Keratinocyte (primary cell): ENCODE measurements at regions not wholly inside any gene's neighbourhood (a gene's known extent, or its start where the extent isn't known, plus 50 kb on each side); places are given as distances from the start of the nearest gene placed in this dataset.

Source experiments
- DNase-seq: peaks from one replicate; pipeline ENCODE4 v3.0.0-alpha.2; 2011; ENCODE audit warnings: low read depth, missing footprints, low spot score
- FAIRE-seq: peaks from 2 replicates; lab custom pipeline; 2011; peaks lifted over from hg19 to GRCh38; lab: Jason Lieb, UNC
- H2AFZ ChIP-seq: 2 replicates; pipeline ENCODE4 v1.6.0; 2012; ENCODE audit warnings: low read length, control low read depth, inconsistent platforms; ENCODE audit not compliant: control insufficient read depth
- H3K27ac ChIP-seq: 2 replicates; pipeline ENCODE4 v1.5.1; 2011; ENCODE audit warnings: low read length; ENCODE audit not compliant: control insufficient read depth, insufficient read depth
- H3K27me3 ChIP-seq: 3 replicates; pipeline ENCODE4 v1.6.0; 2011; ENCODE audit warnings: low read length; ENCODE audit not compliant: control insufficient read depth, insufficient read depth; ENCODE audit errors: extremely low read depth
- H3K36me3 ChIP-seq, 2 experiments: 2 replicates in 1 of 2; 3 replicates in 1 of 2; pipeline ENCODE4 v1.5.1; 2011; ENCODE audit warnings: low read length in 2 of 2, mild to moderate bottlenecking in 1 of 2; ENCODE audit not compliant: control insufficient read depth in 2 of 2, insufficient read depth in 2 of 2; ENCODE audit errors: extremely low read depth in 1 of 2
- H3K4me1 ChIP-seq: 3 replicates; pipeline ENCODE4 v1.5.1; 2011; ENCODE audit warnings: low read length; ENCODE audit not compliant: control insufficient read depth, insufficient read depth; ENCODE audit errors: extremely low read depth
- H3K4me2 ChIP-seq: 3 replicates; pipeline ENCODE4 v1.6.0; 2011; ENCODE audit warnings: low read depth, low read length; ENCODE audit not compliant: control insufficient read depth, insufficient read depth; ENCODE audit errors: extremely low read depth
- H3K4me3 ChIP-seq, 3 experiments: fragments of 200-600 bp in 1 of 3; sonication (generic) in 1 of 3; 2 replicates in 2 of 3; 3 replicates in 1 of 3; pipeline ENCODE4 v1.5.1; 2011 to 2016; ENCODE audit warnings: low read length in 3 of 3, mild to moderate bottlenecking in 3 of 3, control low read depth in 2 of 3, inconsistent platforms in 1 of 3, low read depth in 1 of 3, mixed read lengths in 1 of 3, mixed run types in 1 of 3, moderate library complexity in 1 of 3; ENCODE audit not compliant: control insufficient read depth in 2 of 3, insufficient read depth in 2 of 3; ENCODE audit errors: extremely low read depth in 1 of 3
- H3K79me2 ChIP-seq: 2 replicates; pipeline ENCODE4 v1.6.0; 2012; ENCODE audit warnings: low read length; ENCODE audit not compliant: control insufficient read depth, insufficient read depth
- H3K9ac ChIP-seq: 3 replicates; pipeline ENCODE4 v1.6.0; 2011; ENCODE audit warnings: low read length; ENCODE audit not compliant: control insufficient read depth, insufficient read depth; ENCODE audit errors: extremely low read depth
- H3K9me1 ChIP-seq: 3 replicates; pipeline ENCODE4 v1.6.0; 2011; ENCODE audit warnings: low read length; ENCODE audit not compliant: control insufficient read depth, insufficient read depth; ENCODE audit errors: extremely low read depth
- H3K9me3 ChIP-seq: 2 replicates; pipeline ENCODE4 v1.5.1; 2012; ENCODE audit warnings: low read depth, low read length; ENCODE audit not compliant: control insufficient read depth
- H4K20me1 ChIP-seq: 3 replicates; pipeline ENCODE4 v1.6.0; 2011; ENCODE audit warnings: low read length; ENCODE audit not compliant: control insufficient read depth, insufficient read depth; ENCODE audit errors: extremely low read depth
- CTCF ChIP-seq, 3 experiments: IDR thresholded peaks in 1 of 3; conservative IDR thresholded peaks in 1 of 3; optimal IDR thresholded peaks in 1 of 3; 2 replicates in 2 of 3; 3 replicates in 1 of 3; pipeline versions ENCODE3 to v1.5.1; 2011; ENCODE audit warnings: low read length in 3 of 3, mild to moderate bottlenecking in 3 of 3, moderate library complexity in 2 of 3, control low read depth in 1 of 3, inconsistent platforms in 1 of 3; ENCODE audit not compliant: insufficient read depth in 2 of 3; ENCODE audit errors: extremely low read depth in 1 of 3
- EZH2 ChIP-seq: IDR thresholded peaks from one replicate; pipeline ENCODE4 v1.6.1; 2012; ENCODE audit warnings: inconsistent platforms, mild to moderate bottlenecking, low read length, moderate library complexity
- dilution Hi-C: fragments of 300-500 bp; cut with MboI; formaldehyde crosslinking; loops from one replicate; pipeline ENCODE4 v1.7.0; 2020; ENCODE audit warnings: low sequenced_read_pairs; ENCODE audit not compliant: extremely low pct_ligation_motif_present

DNA sequence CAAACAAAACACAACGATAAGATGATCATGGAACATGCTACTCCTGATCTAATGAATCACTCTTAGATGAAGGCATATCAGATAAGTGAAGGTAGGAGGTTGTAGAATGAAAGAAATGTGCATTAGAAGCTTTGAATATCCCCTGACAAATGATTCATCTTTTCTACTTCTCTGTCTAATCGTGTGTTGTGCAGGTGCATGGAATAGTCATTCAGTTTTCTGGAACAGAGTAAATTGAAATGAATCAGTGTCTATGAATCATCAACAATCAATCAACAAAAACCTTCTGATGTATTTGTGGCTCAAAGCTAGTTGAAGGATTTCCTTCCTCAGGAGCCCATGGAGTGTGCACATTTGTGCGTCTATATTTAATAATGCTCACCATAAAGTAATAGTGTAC lies 1290.4 kb upstream of the PCDH20 start:
- TF ChIP-seq EZH2 (no peak), CTCF (optimal IDR thresholded peaks at IDR 0.05 in 1 of 3, IDR thresholded peaks at IDR 0.05 in 1 of 3, conservative IDR thresholded peaks at IDR 0.05 in 1 of 3; ENCODE audit: extremely low read depth in 1 of 3, insufficient read depth in 2 of 3, low read length in 3 of 3) (no peak)
- DNase-seq (no peak), FAIRE-seq (no peak)
- H3K36me3 ChIP-seq = no peaks in the 10 kb centered on the region
- no peaks in the 10 kb centered on the region for H3K9me3 ChIP-seq
- no peak overlapping the region for H2AFZ ChIP-seq
- no peaks in the 10 kb centered on the region for H3K79me2 ChIP-seq
- H3K9me1 ChIP-seq = no peaks in the 10 kb centered on the region
- no peaks in the 10 kb centered on the region for H3K27me3 ChIP-seq
- no peaks in the 10 kb centered on the region for H3K4me1 ChIP-seq
- no peak overlapping the region for H3K4me2 ChIP-seq
- no peaks in the 10 kb centered on the region for H4K20me1 ChIP-seq
- H3K4me3 ChIP-seq = no peak overlapping the region
- H3K27ac ChIP-seq = no peak overlapping the region
- dilution Hi-C loops = no loop called here
- no peak overlapping the region for H3K9ac ChIP-seq

- no peaks in the 10 kb centered on the region for H3K27me3 ChIP-seq
- H2AFZ ChIP-seq = no peak overlapping the region
- no peaks in the 10 kb centered on the region for H3K36me3 ChIP-seq
- no peak for FAIRE-seq
- dilution Hi-C loops = no loop called here
- no peaks in the 10 kb centered on the region for H3K4me1 ChIP-seq
- no peaks in the 10 kb centered on the region for H3K79me2 ChIP-seq
- no peak overlapping the region for H3K27ac ChIP-seq
- H3K9ac ChIP-seq = no peak overlapping the region
- TF ChIP-seq EZH2 (no peak), CTCF (optimal IDR thresholded peaks at IDR 0.05 in 1 of 3, IDR thresholded peaks at IDR 0.05 in 1 of 3, conservative IDR thresholded peaks at IDR 0.05 in 1 of 3; ENCODE audit: extremely low read depth in 1 of 3, insufficient read depth in 2 of 3, low read length in 3 of 3) (no peak)
- H3K9me3 ChIP-seq = no peaks in the 10 kb centered on the region
- no peak for DNase-seq
- H3K4me2 ChIP-seq = no peak overlapping the region
- no peaks in the 10 kb centered on the region for H4K20me1 ChIP-seq
- H3K4me3 ChIP-seq = no peak overlapping the region
- no peaks in the 10 kb centered on the region for H3K9me1 ChIP-seq
Measured at GRCh38 chr13:62704875-62705274, 1289.2 kb upstream of the PCDH20 start.
